WTC11 (cell line): ENCODE measurements at regions not wholly inside any gene's neighbourhood (a gene's known extent, or its start where the extent isn't known, plus 50 kb on each side); places are given as distances from the start of the nearest gene placed in this dataset.
A peak's percentile ranks its signal among the peaks of the same experiment; 100 is the strongest.
"Not testable (repeated sequence)": the region's sequence is repeated elsewhere in the genome, so short reads cannot be mapped to it uniquely, and the experiment has no call there.

ENCODE experiments used
- ATAC-seq: fragments of 200-7000 bp; cut with Tn5 transposase; 2 replicates; pipeline ENCODE4 v1.10.0; 2021; ENCODE audit warnings: mild to moderate bottlenecking, moderate library complexity
- CTCF ChIA-PET: fragments of 300-600 bp; sonication (Branson Sonifier 250); formaldehyde crosslinking; loops from one replicate; lab custom pipeline; 2021; ENCODE audit warnings: antibody characterized with exemption; lab: Charles Lee
- POLR2A ChIA-PET: fragments of 350-600 bp; sonication (Branson Sonifier 250); formaldehyde crosslinking; loops from one replicate; lab custom pipeline; 2021; ENCODE audit warnings: antibody characterized with exemption; lab: Charles Lee
- DNase-seq: peaks from one replicate; pipeline ENCODE4 v3.0.0; 2021; ENCODE audit warnings: low spot score
- H3K27ac Mint-ChIP-seq: 2 replicates; pipeline ENCODE4 v1.8.0; 2021; ENCODE audit warnings: mixed read lengths
- H3K27me3 Mint-ChIP-seq: 2 replicates; pipeline ENCODE4 v1.8.0; 2021; ENCODE audit warnings: low read depth, mild to moderate bottlenecking, moderate library complexity, mixed read lengths
- H3K36me3 Mint-ChIP-seq: 2 replicates; pipeline ENCODE4 v1.8.0; 2021; ENCODE audit warnings: mixed read lengths
- H3K4me1 Mint-ChIP-seq: 2 replicates; pipeline ENCODE4 v1.8.0; 2022; ENCODE audit warnings: mixed read lengths
- H3K4me3 Mint-ChIP-seq: 2 replicates; pipeline ENCODE4 v1.8.0; 2021; ENCODE audit warnings: mild to moderate bottlenecking, moderate library complexity, mixed read lengths
- H3K9me3 Mint-ChIP-seq: 2 replicates; pipeline ENCODE4 v1.8.0; 2021; ENCODE audit warnings: mixed read lengths
- GRHL2 ChIP-seq: fragments of 250-450 bp; sonication (Bioruptor Pico); IDR thresholded peaks from 2 replicates; pipeline ENCODE4 v1.8.0; 2022; ENCODE audit warnings: mild to moderate bottlenecking, moderate library complexity; ENCODE audit not compliant: insufficient replicate concordance, severe bottlenecking
- IRF2 ChIP-seq: sonication (generic); formaldehyde crosslinking; IDR thresholded peaks from 2 replicates; pipeline ENCODE4 v1.8.0; 2022; ENCODE audit warnings: low read depth, missing genetic modification reagents, borderline replicate concordance
- NR2C2 ChIP-seq: sonication (generic); formaldehyde crosslinking; IDR thresholded peaks from 2 replicates; pipeline ENCODE4 v1.8.0; 2022; ENCODE audit warnings: mild to moderate bottlenecking, missing genetic modification reagents
- SP1 ChIP-seq: sonication (generic); formaldehyde crosslinking; conservative IDR thresholded peaks from 2 replicates; pipeline ENCODE4 v1.8.1; 2022; ENCODE audit warnings: missing genetic modification reagents
- ZBTB21 ChIP-seq: sonication (generic); formaldehyde crosslinking; IDR thresholded peaks from 2 replicates; pipeline ENCODE4 v1.8.1; 2023; ENCODE audit warnings: mild to moderate bottlenecking, missing genetic modification reagents, borderline replicate concordance
- ZNF121 ChIP-seq: sonication (generic); formaldehyde crosslinking; IDR thresholded peaks from 2 replicates; pipeline ENCODE4 v1.8.0; 2023; ENCODE audit warnings: missing genetic modification reagents
- ZNF232 ChIP-seq: sonication (generic); formaldehyde crosslinking; IDR thresholded peaks from 2 replicates; pipeline ENCODE4 v1.8.0; 2022; ENCODE audit warnings: mild to moderate bottlenecking, missing genetic modification reagents
- TF ChIP-seq, protein P1 (sequence below): sonication (generic); formaldehyde crosslinking; IDR thresholded peaks from 2 replicates; pipeline ENCODE4 v1.8.1; 2023; ENCODE audit warnings: mild to moderate bottlenecking, missing genetic modification reagents, moderate library complexity
- TF ChIP-seq, protein P2 (sequence below): sonication (generic); formaldehyde crosslinking; IDR thresholded peaks from 2 replicates; pipeline ENCODE4 v1.8.1; 2023; ENCODE audit warnings: mild to moderate bottlenecking, missing genetic modification reagents
- TF ChIP-seq, protein P3 (sequence below): sonication (generic); formaldehyde crosslinking; IDR thresholded peaks from 2 replicates; pipeline ENCODE4 v1.8.1; 2022; ENCODE audit warnings: missing genetic modification reagents, borderline replicate concordance
- TF ChIP-seq, protein P4 (sequence below): sonication (generic); formaldehyde crosslinking; IDR thresholded peaks from 2 replicates; pipeline ENCODE4 v1.8.1; 2022; ENCODE audit warnings: mild to moderate bottlenecking, missing genetic modification reagents, moderate library complexity, borderline replicate concordance
- TF ChIP-seq, protein P5 (sequence below): sonication (generic); formaldehyde crosslinking; IDR thresholded peaks from 2 replicates; pipeline ENCODE4 v1.8.0; 2022; ENCODE audit warnings: mild to moderate bottlenecking, missing genetic modification reagents
- TF ChIP-seq, protein P6 (sequence below): sonication (generic); formaldehyde crosslinking; IDR thresholded peaks from 2 replicates; pipeline ENCODE4 v1.8.1; 2022; ENCODE audit warnings: low read depth, missing genetic modification reagents, borderline replicate concordance
- TF ChIP-seq, protein P7 (sequence below): fragments of 250-450 bp; sonication (Bioruptor Pico); IDR thresholded peaks from 2 replicates; pipeline ENCODE4 v1.9.0; 2021; ENCODE audit warnings: moderate library complexity, mild to moderate bottlenecking, inconsistent platforms, borderline replicate concordance

DNA sequence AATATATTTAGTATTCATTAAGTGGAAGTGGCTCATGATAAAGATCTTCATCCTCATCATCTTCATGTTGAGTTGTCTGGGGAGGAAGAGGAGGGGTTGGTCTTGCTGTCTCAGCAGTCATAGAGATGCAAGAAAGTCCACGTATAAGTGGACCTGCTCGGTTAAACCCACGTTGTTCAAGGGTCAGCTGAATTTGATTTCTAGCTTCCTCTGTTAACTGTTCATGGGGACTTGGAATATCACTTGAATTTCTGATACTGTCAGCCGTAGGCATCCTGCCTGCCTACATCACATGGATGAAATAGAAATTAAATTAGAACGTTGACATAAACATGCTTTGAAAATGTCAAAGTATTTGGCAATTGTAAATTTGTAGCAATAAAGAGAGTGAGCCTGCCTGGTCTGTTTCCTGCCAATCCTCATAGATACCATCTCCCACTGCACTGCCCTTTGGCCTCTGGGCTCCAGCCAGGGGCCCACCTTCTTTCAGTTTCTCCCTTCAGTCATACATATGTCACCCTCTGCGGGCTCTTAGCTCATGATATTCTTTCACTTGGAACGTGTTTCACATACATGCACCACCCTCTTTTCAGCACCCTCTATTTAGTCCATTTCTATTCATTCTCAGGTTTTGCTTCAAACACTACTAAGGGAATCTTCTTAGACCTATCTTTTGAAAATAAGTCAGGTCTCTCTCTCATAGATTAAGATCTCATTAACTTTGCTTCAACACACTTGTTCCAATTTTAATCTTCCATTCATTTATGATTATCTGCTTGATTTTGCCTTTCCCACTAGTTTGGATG lies 376.3 kb downstream of the IPMK start (continued):
- TF ChIP-seq, protein P1, sequence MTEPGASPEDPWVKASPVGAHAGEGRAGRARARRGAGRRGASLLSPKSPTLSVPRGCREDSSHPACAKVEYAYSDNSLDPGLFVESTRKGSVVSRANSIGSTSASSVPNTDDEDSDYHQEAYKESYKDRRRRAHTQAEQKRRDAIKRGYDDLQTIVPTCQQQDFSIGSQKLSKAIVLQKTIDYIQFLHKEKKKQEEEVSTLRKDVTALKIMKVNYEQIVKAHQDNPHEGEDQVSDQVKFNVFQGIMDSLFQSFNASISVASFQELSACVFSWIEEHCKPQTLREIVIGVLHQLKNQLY (CRISPR knock-in tag): no peak
- TF ChIP-seq, protein P2, sequence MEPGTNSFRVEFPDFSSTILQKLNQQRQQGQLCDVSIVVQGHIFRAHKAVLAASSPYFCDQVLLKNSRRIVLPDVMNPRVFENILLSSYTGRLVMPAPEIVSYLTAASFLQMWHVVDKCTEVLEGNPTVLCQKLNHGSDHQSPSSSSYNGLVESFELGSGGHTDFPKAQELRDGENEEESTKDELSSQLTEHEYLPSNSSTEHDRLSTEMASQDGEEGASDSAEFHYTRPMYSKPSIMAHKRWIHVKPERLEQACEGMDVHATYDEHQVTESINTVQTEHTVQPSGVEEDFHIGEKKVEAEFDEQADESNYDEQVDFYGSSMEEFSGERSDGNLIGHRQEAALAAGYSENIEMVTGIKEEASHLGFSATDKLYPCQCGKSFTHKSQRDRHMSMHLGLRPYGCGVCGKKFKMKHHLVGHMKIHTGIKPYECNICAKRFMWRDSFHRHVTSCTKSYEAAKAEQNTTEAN (CRISPR knock-in tag): no peak
- TF ChIP-seq ZBTB21 (CRISPR knock-in tag): no peak
- TF ChIP-seq, protein P3, sequence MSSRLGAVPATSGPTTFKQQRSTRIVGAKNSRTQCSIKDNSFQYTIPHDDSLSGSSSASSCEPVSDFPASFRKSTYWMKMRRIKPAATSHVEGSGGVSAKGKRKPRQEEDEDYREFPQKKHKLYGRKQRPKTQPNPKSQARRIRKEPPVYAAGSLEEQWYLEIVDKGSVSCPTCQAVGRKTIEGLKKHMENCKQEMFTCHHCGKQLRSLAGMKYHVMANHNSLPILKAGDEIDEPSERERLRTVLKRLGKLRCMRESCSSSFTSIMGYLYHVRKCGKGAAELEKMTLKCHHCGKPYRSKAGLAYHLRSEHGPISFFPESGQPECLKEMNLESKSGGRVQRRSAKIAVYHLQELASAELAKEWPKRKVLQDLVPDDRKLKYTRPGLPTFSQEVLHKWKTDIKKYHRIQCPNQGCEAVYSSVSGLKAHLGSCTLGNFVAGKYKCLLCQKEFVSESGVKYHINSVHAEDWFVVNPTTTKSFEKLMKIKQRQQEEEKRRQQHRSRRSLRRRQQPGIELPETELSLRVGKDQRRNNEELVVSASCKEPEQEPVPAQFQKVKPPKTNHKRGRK (CRISPR knock-in tag): no peak
- TF ChIP-seq, protein P4, sequence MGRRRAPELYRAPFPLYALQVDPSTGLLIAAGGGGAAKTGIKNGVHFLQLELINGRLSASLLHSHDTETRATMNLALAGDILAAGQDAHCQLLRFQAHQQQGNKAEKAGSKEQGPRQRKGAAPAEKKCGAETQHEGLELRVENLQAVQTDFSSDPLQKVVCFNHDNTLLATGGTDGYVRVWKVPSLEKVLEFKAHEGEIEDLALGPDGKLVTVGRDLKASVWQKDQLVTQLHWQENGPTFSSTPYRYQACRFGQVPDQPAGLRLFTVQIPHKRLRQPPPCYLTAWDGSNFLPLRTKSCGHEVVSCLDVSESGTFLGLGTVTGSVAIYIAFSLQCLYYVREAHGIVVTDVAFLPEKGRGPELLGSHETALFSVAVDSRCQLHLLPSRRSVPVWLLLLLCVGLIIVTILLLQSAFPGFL: no peak
- TF ChIP-seq GRHL2: no peak
- TF ChIP-seq, protein P5, sequence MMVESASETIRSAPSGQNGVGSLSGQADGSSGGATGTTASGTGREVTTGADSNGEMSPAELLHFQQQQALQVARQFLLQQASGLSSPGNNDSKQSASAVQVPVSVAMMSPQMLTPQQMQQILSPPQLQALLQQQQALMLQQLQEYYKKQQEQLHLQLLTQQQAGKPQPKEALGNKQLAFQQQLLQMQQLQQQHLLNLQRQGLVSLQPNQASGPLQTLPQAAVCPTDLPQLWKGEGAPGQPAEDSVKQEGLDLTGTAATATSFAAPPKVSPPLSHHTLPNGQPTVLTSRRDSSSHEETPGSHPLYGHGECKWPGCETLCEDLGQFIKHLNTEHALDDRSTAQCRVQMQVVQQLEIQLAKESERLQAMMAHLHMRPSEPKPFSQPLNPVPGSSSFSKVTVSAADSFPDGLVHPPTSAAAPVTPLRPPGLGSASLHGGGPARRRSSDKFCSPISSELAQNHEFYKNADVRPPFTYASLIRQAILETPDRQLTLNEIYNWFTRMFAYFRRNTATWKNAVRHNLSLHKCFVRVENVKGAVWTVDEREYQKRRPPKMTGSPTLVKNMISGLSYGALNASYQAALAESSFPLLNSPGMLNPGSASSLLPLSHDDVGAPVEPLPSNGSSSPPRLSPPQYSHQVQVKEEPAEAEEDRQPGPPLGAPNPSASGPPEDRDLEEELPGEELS (CRISPR knock-in tag): no peak
- no peak for TF ChIP-seq IRF2 (CRISPR knock-in tag)

DNA sequence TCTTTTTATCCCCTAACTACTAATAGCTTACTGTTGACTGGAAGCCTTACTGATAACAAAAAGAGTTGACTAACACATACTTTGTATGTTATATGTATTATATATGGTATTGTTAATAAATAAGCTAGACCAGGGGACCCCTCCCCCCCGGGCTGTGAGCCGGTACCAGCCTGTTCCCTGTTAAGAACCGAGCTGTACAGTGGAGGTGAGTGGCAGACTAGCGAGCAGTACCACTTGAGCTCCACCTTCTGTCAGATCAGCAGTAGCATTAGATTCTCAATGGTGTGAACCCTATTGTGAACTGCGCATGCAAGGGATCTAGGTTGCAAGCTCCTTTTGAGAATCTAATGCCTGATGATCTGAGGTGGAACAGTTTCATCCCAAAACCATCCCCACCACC lies 377.0 kb downstream of the IPMK start:
- ChIA-PET CTCF (no interaction called here), POLR2A (no interaction called here)
- H3K4me3 Mint-ChIP-seq: no peak overlapping the region

DNA sequence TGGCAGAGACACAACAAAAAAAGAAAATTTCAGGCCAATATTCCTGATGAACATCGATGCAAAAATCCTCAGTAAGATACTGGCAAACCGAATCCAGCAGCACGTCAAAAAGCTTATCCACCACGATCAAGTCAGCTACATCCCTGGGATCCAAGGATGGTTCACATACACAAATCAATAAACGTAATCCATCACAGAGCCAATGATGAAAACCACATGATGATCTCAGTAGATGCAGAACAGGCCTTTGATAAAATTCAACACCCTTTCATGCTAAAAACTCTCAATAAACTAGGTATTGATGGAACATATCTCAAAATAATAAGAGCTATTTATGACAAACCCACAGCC lies 382.1 kb downstream of the IPMK start:
- H3K4me1 Mint-ChIP-seq, CTCF ChIA-PET, H3K27me3 Mint-ChIP-seq, POLR2A ChIA-PET, ATAC-seq, H3K27ac Mint-ChIP-seq, DNase-seq, H3K4me3 Mint-ChIP-seq: not testable (repeated sequence)
- H3K36me3 Mint-ChIP-seq: peaks cover 16% of the 10 kb centered on the region
- H3K9me3 Mint-ChIP-seq: peaks cover 33% of the 10 kb centered on the region

More for the DNA sequence above, 377.0 kb downstream of the IPMK start:
- peaks cover 44% of the 10 kb centered on the region for H3K36me3 Mint-ChIP-seq
- TF ChIP-seq, protein P6, sequence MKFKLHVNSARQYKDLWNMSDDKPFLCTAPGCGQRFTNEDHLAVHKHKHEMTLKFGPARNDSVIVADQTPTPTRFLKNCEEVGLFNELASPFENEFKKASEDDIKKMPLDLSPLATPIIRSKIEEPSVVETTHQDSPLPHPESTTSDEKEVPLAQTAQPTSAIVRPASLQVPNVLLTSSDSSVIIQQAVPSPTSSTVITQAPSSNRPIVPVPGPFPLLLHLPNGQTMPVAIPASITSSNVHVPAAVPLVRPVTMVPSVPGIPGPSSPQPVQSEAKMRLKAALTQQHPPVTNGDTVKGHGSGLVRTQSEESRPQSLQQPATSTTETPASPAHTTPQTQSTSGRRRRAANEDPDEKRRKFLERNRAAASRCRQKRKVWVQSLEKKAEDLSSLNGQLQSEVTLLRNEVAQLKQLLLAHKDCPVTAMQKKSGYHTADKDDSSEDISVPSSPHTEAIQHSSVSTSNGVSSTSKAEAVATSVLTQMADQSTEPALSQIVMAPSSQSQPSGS (CRISPR knock-in tag): no peak
- TF ChIP-seq ZNF121 (CRISPR knock-in tag) (peak; percentile 33; the same call in 1 of the 2 replicates), IRF2 (CRISPR knock-in tag) (no peak), ZNF232 (CRISPR knock-in tag) (no peak), NR2C2 (CRISPR knock-in tag) (no peak), SP1 (CRISPR knock-in tag) (no peak)
- TF ChIP-seq, protein P7, sequence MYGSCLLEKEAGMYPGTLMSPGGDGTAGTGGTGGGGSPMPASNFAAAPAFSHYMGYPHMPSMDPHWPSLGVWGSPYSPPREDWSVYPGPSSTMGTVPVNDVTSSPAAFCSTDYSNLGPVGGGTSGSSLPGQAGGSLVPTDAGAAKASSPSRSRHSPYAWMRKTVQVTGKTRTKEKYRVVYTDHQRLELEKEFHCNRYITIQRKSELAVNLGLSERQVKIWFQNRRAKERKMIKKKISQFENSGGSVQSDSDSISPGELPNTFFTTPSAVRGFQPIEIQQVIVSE: no peak
- TF ChIP-seq, all 79 proteins: peak for 1
- DNase-seq (no peak), ATAC-seq (no peak)
- Mint-ChIP-seq H3K27me3 (no peaks in the 10 kb centered on the region), H3K27ac (no peak overlapping the region), H3K4me1 (peaks cover 6% of the 10 kb centered on the region), H3K9me3 (peaks cover 64% of the 10 kb centered on the region)
